ENCODE measurements at regions not wholly inside any gene's neighbourhood (a gene's known extent, or its start where the extent isn't known, plus 50 kb on each side); places are given as distances from the start of the nearest gene placed in this dataset.
"Not testable (repeated sequence)": the region's sequence is repeated elsewhere in the genome, so short reads cannot be mapped to it uniquely, and the experiment has no call there.

DNA sequence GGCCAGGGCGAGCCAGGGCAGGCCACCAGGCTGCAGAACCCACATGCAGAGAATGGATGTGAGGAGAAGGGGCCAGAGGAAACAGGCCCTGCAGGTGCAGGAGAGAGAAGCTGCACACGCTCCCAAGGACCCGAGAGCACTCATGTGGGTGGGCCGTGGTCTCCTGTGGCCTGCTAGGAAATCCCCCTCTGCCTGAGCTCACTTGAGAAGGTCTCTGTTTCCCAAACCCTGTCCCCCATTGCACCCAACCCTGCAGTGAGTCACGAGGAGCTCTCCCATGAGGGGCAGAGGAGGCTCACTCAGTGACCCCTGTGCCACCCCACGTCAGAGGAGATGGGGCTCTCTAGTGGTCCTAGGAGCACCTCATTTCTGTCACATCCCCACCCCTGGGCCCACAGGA, 111.1 kb downstream of the KLF13 start:
- no peak for TF ChIP-seq CTCF (conservative IDR thresholded peaks at IDR 0.05; ENCODE audit: low read depth, low read length)
- no peak overlapping the region for H3K4me3 ChIP-seq (ENCODE audit: low read length)
- DNase-seq (ENCODE audit: low read depth) = no peak

GRCh38 chr15:31438601-31439265, 112.1 kb downstream of the KLF13 start:
- no peak overlapping the region for H3K4me3 ChIP-seq (ENCODE audit: low read length)
- DNase-seq (ENCODE audit: low read depth) = no peak
- TF ChIP-seq CTCF (conservative IDR thresholded peaks at IDR 0.05; ENCODE audit: low read depth, low read length) = no peak

- no peak for DNase-seq (ENCODE audit: low read depth)
Measured at GRCh38 chr15:31439328-31439727, 112.7 kb downstream of the KLF13 start.

DNA sequence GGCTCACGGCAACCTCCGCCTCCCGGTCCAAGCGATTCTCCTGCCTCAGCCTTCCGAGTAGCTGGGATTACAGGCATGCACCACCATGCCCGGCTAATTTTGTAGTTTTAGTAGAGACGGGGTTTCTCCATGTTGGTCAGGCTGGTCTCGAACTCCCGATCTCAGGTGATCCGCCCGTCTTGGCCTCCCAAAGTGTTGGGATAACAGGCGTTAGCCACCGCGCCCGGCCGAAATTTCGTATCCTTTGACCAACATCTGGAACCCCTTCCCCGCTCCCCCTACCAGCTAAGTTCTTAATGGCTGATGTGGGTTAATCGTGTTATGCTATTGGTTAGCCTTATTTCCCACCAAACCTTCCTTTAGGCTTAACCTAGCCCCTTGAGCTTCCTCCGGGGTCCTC, 113.6 kb downstream of the KLF13 start:
- not testable (repeated sequence) for DNase-seq (ENCODE audit: low read depth)
- peak overlapping the region; percentile 41 for H3K4me3 ChIP-seq (ENCODE audit: low read length)

More at GRCh38 chr15:31439328-31439727, 112.7 kb downstream of the KLF13 start:
- no peak overlapping the region for H3K4me3 ChIP-seq (ENCODE audit: low read length)
- peak; percentile 20 for TF ChIP-seq CTCF (conservative IDR thresholded peaks at IDR 0.05; ENCODE audit: low read depth, low read length)

GRCh38 chr15:31440754-31441311, 114.2 kb downstream of the KLF13 start:
- no peak for DNase-seq (ENCODE audit: low read depth)
- peak overlapping the region; percentile 41 for H3K4me3 ChIP-seq (ENCODE audit: low read length)

GRCh38 chr15:31442226-31442625, 115.6 kb downstream of the KLF13 start:
- TF ChIP-seq CTCF (conservative IDR thresholded peaks at IDR 0.05; ENCODE audit: low read depth, low read length) = no peak
- no peak for DNase-seq (ENCODE audit: low read depth)
- no peak overlapping the region for H3K4me3 ChIP-seq (ENCODE audit: low read length)

More at GRCh38 chr15:31440754-31441311, 114.2 kb downstream of the KLF13 start:
- TF ChIP-seq CTCF (conservative IDR thresholded peaks at IDR 0.05; ENCODE audit: low read depth, low read length) = no peak

GRCh38 chr15:31442699-31443111, 116.1 kb downstream of the KLF13 start:
- peak; percentile 33 for DNase-seq (ENCODE audit: low read depth)
- TF ChIP-seq CTCF (conservative IDR thresholded peaks at IDR 0.05; ENCODE audit: low read depth, low read length) = peak; percentile 42
- no peak overlapping the region for H3K4me3 ChIP-seq (ENCODE audit: low read length)

Data from retinal pigment epithelial cell (primary cell).